ENCODE measurements at regions not wholly inside any gene's neighbourhood (a gene's known extent, or its start where the extent isn't known, plus 50 kb on each side); places are given as distances from the start of the nearest gene placed in this dataset.
"Not testable (repeated sequence)": the region's sequence is repeated elsewhere in the genome, so short reads cannot be mapped to it uniquely, and the experiment has no call there.

- TF ChIP-seq CTCF, POLR2A, EP300 (IDR thresholded peaks at IDR 0.05): not testable (repeated sequence)
These were observed 177.9 kb downstream of the BANP start for GRCh38 chr16:88129133-88129532.
